HG02763 (cell line): ENCODE measurements at regions not wholly inside any gene's neighbourhood (a gene's known extent, or its start where the extent isn't known, plus 50 kb on each side); places are given as distances from the start of the nearest gene placed in this dataset.

Source experiments
- ATAC-seq: cut with Tn5 transposase; IDR thresholded peaks from one replicate; pipeline ENCODE4 v1.9.1; 2021; ENCODE audit warnings: mild to moderate bottlenecking, moderate library complexity; ENCODE audit not compliant: unreplicated experiment

GRCh38 chr2:134191835-134192234 lies 62.0 kb upstream of the MGAT5 start:
- ATAC-seq = no peak

DNA sequence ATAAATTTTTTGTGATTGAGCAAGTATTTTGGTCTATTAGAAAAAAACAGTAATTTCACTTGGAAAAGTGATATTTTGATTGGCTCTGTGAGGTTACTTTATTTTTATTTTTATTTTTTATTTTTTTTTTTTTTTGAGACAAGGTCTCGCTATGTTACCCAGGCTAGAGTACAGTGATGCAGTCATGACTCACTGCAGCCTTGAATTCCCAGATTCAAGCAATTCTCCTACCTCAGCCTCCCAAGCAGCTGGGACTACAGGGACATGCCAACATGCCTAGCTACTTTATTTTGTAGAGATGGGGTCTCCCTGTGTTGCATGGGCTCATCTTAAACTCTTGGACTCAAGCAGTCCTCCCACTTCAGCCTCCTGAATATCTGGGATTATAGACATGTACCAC lies 60.9 kb upstream of the MGAT5 start:
- no peak for ATAC-seq

DNA sequence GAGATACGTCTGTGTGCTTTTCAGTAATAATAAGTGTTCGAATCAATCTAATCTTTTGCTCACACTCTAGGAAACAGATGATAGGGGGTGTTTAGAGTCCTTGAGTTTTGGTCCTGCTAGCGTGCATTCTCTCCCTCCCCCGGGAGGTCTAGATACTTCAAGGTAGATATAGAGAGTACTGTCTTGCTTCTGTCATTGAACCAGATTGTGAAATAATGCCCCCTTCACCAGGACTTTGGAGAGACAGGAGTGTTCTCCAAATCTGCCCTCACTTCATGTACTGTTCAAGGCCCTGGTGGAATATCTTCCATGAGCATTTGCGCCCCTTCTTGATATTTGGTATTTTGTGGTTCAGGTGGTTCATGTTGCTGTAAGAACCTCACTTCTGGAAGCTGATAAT lies 59.4 kb upstream of the MGAT5 start:
- no peak for ATAC-seq

DNA sequence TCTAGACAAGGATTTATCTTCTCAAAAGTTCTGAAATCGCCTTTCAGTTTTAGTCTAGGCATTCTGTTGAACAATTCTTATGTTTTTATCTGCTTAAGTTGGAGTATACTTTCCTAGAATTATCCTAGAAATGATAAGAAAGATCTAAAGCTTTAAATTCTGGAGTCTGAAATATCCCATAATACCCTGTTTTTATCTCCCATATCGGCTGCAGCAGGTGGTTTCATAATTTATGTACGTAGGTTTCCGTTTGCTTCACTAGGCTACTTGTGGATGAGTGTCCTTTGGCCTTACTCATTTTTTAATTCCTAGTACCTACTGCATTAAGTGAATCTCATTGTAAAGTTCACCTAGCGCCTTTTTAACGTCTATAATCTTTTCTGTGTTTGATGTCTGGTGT lies 58.5 kb upstream of the MGAT5 start:
- ATAC-seq = no peak

DNA sequence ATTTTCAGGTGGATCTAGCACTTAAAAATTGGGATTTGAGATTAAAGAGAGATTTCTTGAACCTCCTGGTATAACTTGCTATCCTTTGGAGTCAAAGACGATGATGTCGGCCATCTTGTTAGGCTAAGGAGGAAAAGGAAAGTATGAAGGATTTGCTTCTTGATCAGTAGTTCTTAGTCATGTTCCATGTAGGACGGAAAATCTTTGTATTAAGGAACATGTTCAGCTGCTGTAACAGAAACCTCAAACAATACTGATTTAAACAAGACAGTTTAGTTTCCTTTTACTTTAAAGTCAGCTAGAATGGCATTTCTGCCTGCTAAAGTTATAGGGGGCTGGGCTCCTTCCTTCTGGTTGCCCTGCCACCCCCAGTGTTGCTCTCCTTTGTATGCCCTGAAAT lies 56.4 kb upstream of the MGAT5 start:
- ATAC-seq = no peak

DNA sequence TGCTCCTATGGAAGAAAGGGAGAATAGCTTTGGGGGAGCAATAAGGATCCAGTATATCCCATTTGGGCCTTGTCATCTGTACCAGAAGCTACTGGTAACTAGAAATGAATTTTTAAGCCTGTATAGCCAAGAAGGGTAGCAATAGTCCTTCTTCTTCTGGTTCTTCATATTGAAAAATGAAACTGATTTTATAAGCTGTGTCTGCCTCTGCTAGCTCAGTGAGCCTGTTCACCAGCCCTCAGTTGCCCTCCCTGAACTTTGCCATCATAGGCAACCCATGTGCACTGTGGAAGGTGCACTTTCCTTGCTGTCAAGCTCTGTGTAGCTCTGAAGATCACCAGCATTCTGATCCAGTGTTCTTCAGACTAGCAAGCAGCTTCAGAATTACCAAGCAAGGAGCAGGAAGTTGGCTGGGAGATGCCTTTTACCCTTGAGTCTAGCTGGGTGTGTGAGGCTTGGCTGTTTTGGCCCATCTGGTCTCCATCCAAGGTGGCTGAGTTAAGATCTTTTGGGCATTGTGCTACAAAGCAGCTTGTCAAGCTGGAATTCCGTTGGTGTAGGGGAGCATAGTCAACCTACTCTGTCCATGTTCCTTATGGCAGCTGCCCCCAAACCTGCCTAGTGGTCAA lies 55.8 kb upstream of the MGAT5 start:
- ATAC-seq = no peak

DNA sequence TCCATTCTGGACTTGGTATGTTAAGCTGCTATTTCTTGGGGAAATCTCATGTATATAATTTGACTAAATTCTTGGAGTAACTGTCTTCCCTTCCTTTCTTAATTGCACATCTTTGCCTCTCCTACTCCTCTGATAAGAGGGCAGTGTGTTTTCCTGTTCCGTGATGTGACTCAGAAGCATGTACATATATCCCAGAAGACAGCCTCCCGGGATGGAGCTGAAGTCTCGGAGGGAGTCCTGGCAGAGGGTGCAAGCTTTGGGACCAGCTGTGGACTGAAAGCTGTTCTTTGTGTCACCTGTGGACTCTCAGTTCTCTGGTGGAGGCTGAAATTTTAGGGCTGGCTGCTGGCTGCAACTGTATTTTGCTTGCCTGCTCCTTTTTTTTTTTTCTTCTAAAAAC lies 54.7 kb upstream of the MGAT5 start:
- no peak for ATAC-seq

GRCh38 chr2:134200036-134200618 lies 53.7 kb upstream of the MGAT5 start:
- no peak for ATAC-seq

DNA sequence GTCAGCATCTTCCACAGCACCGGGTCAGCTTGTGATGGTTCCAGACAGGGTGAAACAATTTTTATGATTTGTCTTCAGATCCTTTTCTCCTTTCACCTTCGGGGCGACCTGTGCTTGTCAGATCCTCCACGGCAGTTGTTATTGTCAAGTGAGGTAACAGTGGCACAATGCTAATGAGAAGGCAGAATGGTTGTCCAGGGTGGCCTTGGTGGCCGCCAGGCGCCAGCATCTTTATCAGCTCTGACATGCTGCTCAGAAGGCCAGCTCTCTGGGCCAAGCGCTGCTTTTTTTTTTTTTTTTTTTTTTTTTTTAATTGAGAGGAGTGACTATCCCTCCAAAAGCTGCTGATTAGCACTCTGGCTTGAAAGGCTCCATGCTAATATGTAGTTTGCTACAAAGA lies 52.3 kb upstream of the MGAT5 start:
- ATAC-seq = no peak

GRCh38 chr2:134202371-134202770 lies 51.5 kb upstream of the MGAT5 start:
- no peak for ATAC-seq

DNA sequence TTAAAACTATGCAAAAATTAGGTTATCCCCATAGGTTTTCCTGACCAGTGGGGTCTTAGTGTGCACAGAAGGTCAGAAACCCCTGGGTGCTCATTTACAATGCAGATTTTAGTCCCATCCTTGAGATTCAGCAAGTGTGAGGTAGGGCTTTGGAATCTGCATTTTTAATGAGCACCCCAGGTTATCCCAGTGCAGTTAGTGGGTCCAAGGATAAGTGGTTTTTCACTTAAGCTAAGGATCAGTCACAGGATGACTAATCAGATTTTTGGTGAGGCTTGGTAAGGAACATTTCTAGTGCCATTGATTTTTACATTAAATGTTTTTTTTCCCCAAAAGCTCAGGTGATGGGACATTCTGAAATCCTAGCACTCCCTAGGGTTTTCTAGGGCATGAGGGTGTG lies 50.7 kb upstream of the MGAT5 start:
- no peak for ATAC-seq
